PC-3 (cell line): ENCODE measurements at regions not wholly inside any gene's neighbourhood (a gene's known extent, or its start where the extent isn't known, plus 50 kb on each side); places are given as distances from the start of the nearest gene placed in this dataset.
"Not testable (repeated sequence)": the region's sequence is repeated elsewhere in the genome, so short reads cannot be mapped to it uniquely, and the experiment has no call there.

Source experiments
- ATAC-seq: fragments of 200-7000 bp; cut with Tn5 transposase; 2 replicates; pipeline ENCODE4 v1.9.1; 2020; ENCODE audit warnings: mild to moderate bottlenecking, moderate library complexity
- BruUV-seq: library from RNA; stranded (reverse); fragments of 400-500 nt; replicated peaks from 2 replicates; lab custom pipeline; 2021; lab: Mats Ljungman, UMichigan
- CTCF ChIA-PET: fragments of 300-600 bp; sonication (Branson Sonifier 250); formaldehyde crosslinking; loops from one replicate; lab custom pipeline; 2022; ENCODE audit warnings: antibody characterized with exemption; lab: Charles Lee
- POLR2A ChIA-PET: fragments of 300-600 bp; sonication (Branson Sonifier 250); formaldehyde crosslinking; loops from one replicate; lab custom pipeline; 2022; ENCODE audit warnings: antibody characterized with exemption; ENCODE audit not compliant: unreplicated experiment; lab: Charles Lee
- DNase-seq: peaks from one replicate; pipeline ENCODE4 v3.0.0-alpha.2; 2015
- H2AFZ ChIP-seq: fragments of 300-600 bp; sonication (generic); 2 replicates; pipeline ENCODE4 v1.6.0; 2016; ENCODE audit warnings: antibody characterized with exemption, low read length
- H3F3A ChIP-seq: fragments of 300-600 bp; sonication (generic); one replicate; pipeline ENCODE4 v1.6.0; 2017; ENCODE audit warnings: antibody characterized with exemption, low read length, control low read depth, mild to moderate bottlenecking; ENCODE audit not compliant: unreplicated experiment
- H3K27ac ChIP-seq: fragments of 300-600 bp; sonication (generic); 2 replicates; pipeline ENCODE4 v1.5.1; 2016; ENCODE audit warnings: mild to moderate bottlenecking, low read length
- H3K27me3 ChIP-seq: fragments of 300-600 bp; sonication (generic); 2 replicates; pipeline ENCODE4 v1.6.1; 2016; ENCODE audit warnings: low read length, mixed read lengths
- H3K36me3 ChIP-seq: fragments of 300-600 bp; sonication (generic); 2 replicates; pipeline ENCODE4 v1.6.1; 2016; ENCODE audit warnings: low read depth, mixed run types, low read length, mixed read lengths
- H3K4me1 ChIP-seq: fragments of 300-600 bp; sonication (generic); 2 replicates; pipeline ENCODE4 v1.5.1; 2016; ENCODE audit warnings: low read length; ENCODE audit not compliant: insufficient read depth
- H3K4me2 ChIP-seq: fragments of 300-600 bp; sonication (generic); 2 replicates; pipeline ENCODE4 v1.6.0; 2016; ENCODE audit warnings: low read length
- H3K4me3 ChIP-seq: fragments of 300-600 bp; sonication (generic); 2 replicates; pipeline ENCODE4 v1.5.1; 2016; ENCODE audit warnings: mild to moderate bottlenecking, low read length, mixed read lengths
- H3K79me2 ChIP-seq: fragments of 300-600 bp; sonication (generic); 2 replicates; pipeline ENCODE4 v1.6.1; 2017; ENCODE audit warnings: low read length, mixed read lengths
- H3K9ac ChIP-seq: fragments of 300-600 bp; sonication (generic); 2 replicates; pipeline ENCODE4 v1.6.0; 2016; ENCODE audit warnings: mild to moderate bottlenecking, low read length
- H3K9me2 ChIP-seq: fragments of 300-600 bp; sonication (generic); replicated peaks from 2 replicates; pipeline ENCODE4 v1.6.1; 2016; ENCODE audit warnings: mixed run types, low read length, mixed read lengths
- H3K9me3 ChIP-seq: fragments of 300-600 bp; sonication (generic); 2 replicates; pipeline ENCODE4 v1.6.1; 2016; ENCODE audit warnings: low read length, mixed read lengths
- H4K20me1 ChIP-seq: fragments of 300-600 bp; sonication (generic); 2 replicates; pipeline ENCODE4 v1.6.1; 2016; ENCODE audit warnings: low read length, mixed read lengths
- EZH2 ChIP-seq: fragments of 300-600 bp; sonication (generic); IDR thresholded peaks from one replicate; pipeline ENCODE4 v1.6.1; 2017; ENCODE audit warnings: antibody characterized with exemption, mild to moderate bottlenecking, low read length; ENCODE audit not compliant: unreplicated experiment
- EZH2phosphoT487 ChIP-seq: fragments of 300-600 bp; sonication (generic); IDR thresholded peaks from 2 replicates; pipeline ENCODE4 v1.6.1; 2018; ENCODE audit warnings: mild to moderate bottlenecking, antibody characterized with exemption, low read length, borderline replicate concordance
- intact Hi-C: fragments of 100-400 bp; cut with micrococcal nuclease; formaldehyde crosslinking; loops from 2 replicates; pipeline ENCODE4 v1.9.0; 2023
- TF ChIP-seq, protein P1 (sequence below): fragments of 300-600 bp; sonication (generic); conservative IDR thresholded peaks from 2 replicates; pipeline ENCODE4 v1.5.1; 2017; ENCODE audit warnings: antibody characterized with exemption, low read depth, mild to moderate bottlenecking, low read length

DNA sequence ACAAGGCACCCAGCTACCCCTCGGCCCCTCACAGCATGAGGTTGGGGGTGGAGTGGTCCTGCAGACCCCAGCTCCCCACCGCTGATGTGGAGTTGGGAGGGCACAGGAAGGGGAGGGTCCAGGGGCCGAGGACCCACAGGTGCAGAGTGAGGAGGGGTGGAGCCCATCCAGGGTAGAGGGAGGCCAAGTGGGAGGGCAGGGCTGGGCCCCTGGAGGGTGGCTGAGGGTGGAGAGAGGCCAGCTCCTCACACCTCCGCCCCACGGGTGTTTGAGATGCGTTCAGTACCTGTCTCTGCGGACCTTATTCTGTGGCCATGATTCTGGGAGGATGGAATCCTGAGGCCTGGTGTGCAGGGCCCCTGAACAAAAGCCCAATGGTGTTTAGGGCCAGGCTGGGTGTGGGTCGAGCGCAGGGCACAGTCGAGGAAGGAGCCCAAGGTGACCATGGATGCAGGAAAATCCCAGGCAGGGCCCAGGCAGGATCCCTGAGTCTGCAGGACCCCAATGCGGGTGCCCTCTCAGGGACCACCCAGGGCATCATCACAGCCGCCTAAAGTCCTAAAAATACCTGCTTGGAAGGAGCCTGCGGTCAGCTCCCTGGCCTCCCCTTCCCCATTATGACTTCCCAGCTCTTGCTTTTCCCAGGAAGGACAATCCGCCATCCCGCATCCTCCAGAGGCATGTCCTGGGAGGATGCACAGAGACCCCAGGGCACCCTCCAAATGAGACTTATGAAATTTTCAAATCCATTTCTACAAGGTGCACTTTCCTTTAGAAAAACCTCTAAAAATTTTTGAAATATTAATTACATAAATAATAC, 377.1 kb upstream of the SFSWAP start:
- H2AFZ ChIP-seq: no peak overlapping the region
- no peaks in the 10 kb centered on the region for H3K9me3 ChIP-seq
- CTCF ChIA-PET: no interaction called here
- TF ChIP-seq, protein P1, sequence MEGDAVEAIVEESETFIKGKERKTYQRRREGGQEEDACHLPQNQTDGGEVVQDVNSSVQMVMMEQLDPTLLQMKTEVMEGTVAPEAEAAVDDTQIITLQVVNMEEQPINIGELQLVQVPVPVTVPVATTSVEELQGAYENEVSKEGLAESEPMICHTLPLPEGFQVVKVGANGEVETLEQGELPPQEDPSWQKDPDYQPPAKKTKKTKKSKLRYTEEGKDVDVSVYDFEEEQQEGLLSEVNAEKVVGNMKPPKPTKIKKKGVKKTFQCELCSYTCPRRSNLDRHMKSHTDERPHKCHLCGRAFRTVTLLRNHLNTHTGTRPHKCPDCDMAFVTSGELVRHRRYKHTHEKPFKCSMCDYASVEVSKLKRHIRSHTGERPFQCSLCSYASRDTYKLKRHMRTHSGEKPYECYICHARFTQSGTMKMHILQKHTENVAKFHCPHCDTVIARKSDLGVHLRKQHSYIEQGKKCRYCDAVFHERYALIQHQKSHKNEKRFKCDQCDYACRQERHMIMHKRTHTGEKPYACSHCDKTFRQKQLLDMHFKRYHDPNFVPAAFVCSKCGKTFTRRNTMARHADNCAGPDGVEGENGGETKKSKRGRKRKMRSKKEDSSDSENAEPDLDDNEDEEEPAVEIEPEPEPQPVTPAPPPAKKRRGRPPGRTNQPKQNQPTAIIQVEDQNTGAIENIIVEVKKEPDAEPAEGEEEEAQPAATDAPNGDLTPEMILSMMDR: no peak
- TF ChIP-seq EZH2phosphoT487 (no peak), EZH2 (no peak)
- H3K79me2 ChIP-seq: no peaks in the 10 kb centered on the region
- no peaks in the 10 kb centered on the region for H3K9me2 ChIP-seq
- no peak for ATAC-seq
- no peaks in the 10 kb centered on the region for H4K20me1 ChIP-seq
- no TSS peak for BruUV-seq
- H3K9ac ChIP-seq: no peak overlapping the region
- no peaks in the 10 kb centered on the region for H3K36me3 ChIP-seq
- no peak overlapping the region for H3K27ac ChIP-seq
- H3K4me1 ChIP-seq: no peaks in the 10 kb centered on the region
- POLR2A ChIA-PET: no interaction called here
- intact Hi-C loops: loop anchor here (5.0 kb wide), 1 partner anchor 298 kb away; no protein-coding TSS in a partner anchor
- H3K4me3 ChIP-seq: no peak overlapping the region
- no peaks in the 10 kb centered on the region for H3F3A ChIP-seq
- H3K27me3 ChIP-seq: peaks cover 32% of the 10 kb centered on the region
- no peak overlapping the region for H3K4me2 ChIP-seq
- DNase-seq: no peak

DNA sequence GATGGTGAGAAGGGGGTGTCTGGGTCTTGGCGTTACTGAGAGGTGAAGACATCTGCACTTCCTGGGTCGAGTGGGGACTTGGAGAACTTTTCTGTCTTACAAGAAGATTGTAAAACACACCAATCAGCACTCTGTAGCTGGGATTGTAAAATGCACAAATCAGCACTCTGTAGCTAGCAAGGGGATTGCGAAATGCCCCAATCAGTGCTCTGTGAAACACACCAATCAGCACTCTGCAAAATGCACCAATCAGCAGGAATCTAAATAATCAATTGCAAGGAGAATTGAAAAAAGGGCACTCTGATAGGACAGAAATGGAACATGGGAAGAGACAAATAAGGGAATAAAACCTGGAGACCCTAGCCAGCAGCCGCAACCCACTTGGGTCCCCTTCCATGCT, 376.1 kb upstream of the SFSWAP start:
- no peak for DNase-seq
- TF ChIP-seq EZH2 (no peak), EZH2phosphoT487 (no peak)
- TF ChIP-seq, protein P1: no peak
- Histone ChIP-seq H3K27ac (no peak overlapping the region), H4K20me1 (no peaks in the 10 kb centered on the region), H3K9ac (no peak overlapping the region), H3F3A (no peaks in the 10 kb centered on the region), H2AFZ (no peak overlapping the region), H3K9me3 (no peaks in the 10 kb centered on the region), H3K36me3 (no peaks in the 10 kb centered on the region), H3K9me2 (no peaks in the 10 kb centered on the region), H3K4me1 (no peaks in the 10 kb centered on the region), H3K4me2 (no peak overlapping the region), H3K27me3 (peaks cover 32% of the 10 kb centered on the region), H3K4me3 (no peak overlapping the region), H3K79me2 (no peaks in the 10 kb centered on the region)
- intact Hi-C loops: loop anchor here (5.0 kb wide), 1 partner anchor 297 kb away; no protein-coding TSS in a partner anchor
- ATAC-seq: no peak
- BruUV-seq: no TSS peak
- ChIA-PET POLR2A (no interaction called here), CTCF (no interaction called here)

DNA sequence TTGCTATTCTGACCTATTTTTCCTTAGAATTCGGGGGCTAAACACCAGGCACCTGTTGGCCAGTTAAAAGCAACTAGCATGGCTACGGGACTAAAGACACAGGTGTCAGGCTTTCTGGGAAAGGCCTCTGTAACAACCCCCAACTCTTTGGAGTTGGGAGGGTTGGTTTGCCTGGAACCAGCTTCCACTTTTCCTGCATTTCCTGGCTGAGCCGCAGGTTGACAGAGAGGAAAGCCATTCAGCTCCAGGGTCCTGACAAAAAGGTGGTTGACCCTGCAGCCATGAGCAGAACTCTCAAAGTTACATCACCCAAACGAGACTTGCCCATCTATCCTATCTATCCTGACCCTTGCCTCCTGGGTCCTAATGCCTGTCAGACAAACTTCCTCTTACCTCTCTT, 375.4 kb upstream of the SFSWAP start:
- Histone ChIP-seq H3K27ac (no peak overlapping the region), H3K79me2 (no peaks in the 10 kb centered on the region), H3K27me3 (peaks cover 32% of the 10 kb centered on the region), H3K36me3 (no peaks in the 10 kb centered on the region), H3K9ac (no peak overlapping the region), H3F3A (no peaks in the 10 kb centered on the region), H3K9me2 (no peaks in the 10 kb centered on the region), H3K4me3 (no peak overlapping the region), H3K9me3 (no peaks in the 10 kb centered on the region), H4K20me1 (no peaks in the 10 kb centered on the region), H3K4me1 (no peaks in the 10 kb centered on the region), H3K4me2 (no peak overlapping the region), H2AFZ (no peak overlapping the region)
- POLR2A ChIA-PET: no interaction called here
- CTCF ChIA-PET: no interaction called here
- TF ChIP-seq EZH2 (no peak), EZH2phosphoT487 (no peak)
- TF ChIP-seq, protein P1: no peak
- no TSS peak for BruUV-seq
- ATAC-seq (no peak), DNase-seq (no peak)
- intact Hi-C loops: no loop called here

DNA sequence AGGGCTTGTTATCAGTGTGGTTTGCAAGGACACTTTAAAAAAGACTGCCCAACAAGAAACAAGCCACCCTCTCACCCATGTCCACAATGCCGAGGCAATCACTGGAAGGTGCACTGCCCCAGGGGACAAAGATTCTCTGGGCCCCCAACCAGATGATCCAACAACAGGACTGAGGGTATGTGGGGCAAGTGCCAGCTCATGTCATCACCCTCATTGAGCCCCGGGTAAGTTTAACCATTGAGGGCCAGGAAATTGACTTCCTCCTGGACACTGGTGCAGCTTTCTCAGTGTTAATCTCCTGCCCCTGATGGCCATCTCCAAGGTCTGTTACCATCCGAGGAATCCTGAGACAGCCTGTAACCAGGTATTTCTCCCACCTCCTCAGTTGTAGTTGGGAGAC, 373.0 kb upstream of the SFSWAP start:
- H3K9me3 ChIP-seq, H4K20me1 ChIP-seq, CTCF ChIA-PET, intact Hi-C loops, BruUV-seq, H3K9me2 ChIP-seq, H3K4me1 ChIP-seq, H3K4me3 ChIP-seq, H2AFZ ChIP-seq, ATAC-seq, POLR2A ChIA-PET, H3F3A ChIP-seq, H3K79me2 ChIP-seq, H3K4me2 ChIP-seq, H3K9ac ChIP-seq, H3K36me3 ChIP-seq, DNase-seq, H3K27ac ChIP-seq: not testable (repeated sequence)
- H3K27me3 ChIP-seq: peaks cover 22% of the 10 kb centered on the region; the same call in 1 of the 2 replicates
